ENCODE measurements at regions not wholly inside any gene's neighbourhood (a gene's known extent, or its start where the extent isn't known, plus 50 kb on each side); places are given as distances from the start of the nearest gene placed in this dataset.

DNA sequence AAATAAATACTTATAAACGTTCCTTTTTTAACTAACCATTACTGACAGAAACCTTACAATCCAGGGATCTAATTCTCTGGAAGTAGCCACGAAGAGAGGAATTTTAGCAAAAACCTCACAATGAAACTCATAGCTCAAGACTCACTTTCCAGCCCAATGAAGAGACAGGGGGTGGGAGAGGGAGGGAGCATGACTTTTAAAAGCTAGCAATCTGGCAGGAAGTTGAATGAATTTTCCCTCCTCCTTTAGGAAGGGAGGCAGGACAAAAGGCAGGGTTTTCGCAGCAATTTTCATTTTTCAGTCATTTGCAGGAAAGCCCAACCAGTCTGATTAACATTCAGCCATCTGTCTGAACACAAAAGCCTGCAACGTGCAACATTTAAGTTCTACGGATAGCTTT lies 381.5 kb upstream of the PSMD7 start:
- Histone ChIP-seq H3K79me2 (ENCODE audit: control insufficient read depth, insufficient read depth, low read length) (no peaks in the 10 kb centered on the region), H3K4me1 (ENCODE audit: control insufficient read depth, extremely low read depth, insufficient read depth, low read length) (no peaks in the 10 kb centered on the region), H2AFZ (ENCODE audit: low read length) (no peak overlapping the region), H3K36me3 (ENCODE audit: control insufficient read depth, insufficient read depth, low read length) (no peaks in the 10 kb centered on the region), H3K9me3 (ENCODE audit: control insufficient read depth, insufficient read depth, low read depth, low read length) (no peaks in the 10 kb centered on the region), H3K4me2 (ENCODE audit: extremely low read depth, insufficient read depth, low read length) (no peak overlapping the region), H3K9ac (ENCODE audit: insufficient read depth, low read length) (no peak overlapping the region), H4K20me1 (ENCODE audit: control insufficient read depth, extremely low read depth, insufficient read depth, low read length) (no peaks in the 10 kb centered on the region), H3K27me3 (ENCODE audit: control insufficient read depth, insufficient read depth, low read length) (no peaks in the 10 kb centered on the region), H3K4me3 (replicated peaks in 1 of 4; ENCODE audit: control extremely low read depth in 1 of 4, insufficient read depth in 1 of 4, low read depth in 3 of 4, low read length in 4 of 4) (no peak overlapping the region), H3K27ac (ENCODE audit: insufficient read depth, low read length) (no peak overlapping the region)
- TF ChIP-seq, protein P1, sequence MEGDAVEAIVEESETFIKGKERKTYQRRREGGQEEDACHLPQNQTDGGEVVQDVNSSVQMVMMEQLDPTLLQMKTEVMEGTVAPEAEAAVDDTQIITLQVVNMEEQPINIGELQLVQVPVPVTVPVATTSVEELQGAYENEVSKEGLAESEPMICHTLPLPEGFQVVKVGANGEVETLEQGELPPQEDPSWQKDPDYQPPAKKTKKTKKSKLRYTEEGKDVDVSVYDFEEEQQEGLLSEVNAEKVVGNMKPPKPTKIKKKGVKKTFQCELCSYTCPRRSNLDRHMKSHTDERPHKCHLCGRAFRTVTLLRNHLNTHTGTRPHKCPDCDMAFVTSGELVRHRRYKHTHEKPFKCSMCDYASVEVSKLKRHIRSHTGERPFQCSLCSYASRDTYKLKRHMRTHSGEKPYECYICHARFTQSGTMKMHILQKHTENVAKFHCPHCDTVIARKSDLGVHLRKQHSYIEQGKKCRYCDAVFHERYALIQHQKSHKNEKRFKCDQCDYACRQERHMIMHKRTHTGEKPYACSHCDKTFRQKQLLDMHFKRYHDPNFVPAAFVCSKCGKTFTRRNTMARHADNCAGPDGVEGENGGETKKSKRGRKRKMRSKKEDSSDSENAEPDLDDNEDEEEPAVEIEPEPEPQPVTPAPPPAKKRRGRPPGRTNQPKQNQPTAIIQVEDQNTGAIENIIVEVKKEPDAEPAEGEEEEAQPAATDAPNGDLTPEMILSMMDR (conservative IDR thresholded peaks at IDR 0.05 in 1 of 2, IDR thresholded peaks at IDR 0.05 in 1 of 2; ENCODE audit: low read depth in 1 of 2, low read length in 2 of 2), result no peak
- no peak for TF ChIP-seq EZH2 (IDR thresholded peaks at IDR 0.05; ENCODE audit: low read length, missing control alignments)
- no peak for DNase-seq (ENCODE audit: low read depth in 2 of 2)

DNA sequence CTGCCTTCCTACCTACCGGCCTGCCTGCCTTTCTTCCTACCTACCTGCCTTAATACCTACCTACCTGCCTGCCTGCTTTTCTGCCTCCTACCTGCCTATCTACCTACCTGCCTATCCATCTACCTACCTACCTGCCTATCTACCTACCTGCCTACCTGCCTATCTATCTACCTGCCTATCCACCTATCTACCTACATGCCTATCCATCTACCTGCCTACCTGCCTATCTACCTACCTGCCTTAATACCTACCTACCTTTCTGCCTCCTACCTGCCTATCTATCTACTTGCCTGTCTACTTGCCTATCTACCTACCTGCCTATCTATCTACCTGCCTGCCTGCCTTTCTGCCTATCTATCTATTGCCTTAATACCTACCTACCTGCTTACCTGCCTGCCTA lies 383.8 kb upstream of the PSMD7 start:
- H3K9ac ChIP-seq (ENCODE audit: insufficient read depth, low read length), result no peak overlapping the region

DNA sequence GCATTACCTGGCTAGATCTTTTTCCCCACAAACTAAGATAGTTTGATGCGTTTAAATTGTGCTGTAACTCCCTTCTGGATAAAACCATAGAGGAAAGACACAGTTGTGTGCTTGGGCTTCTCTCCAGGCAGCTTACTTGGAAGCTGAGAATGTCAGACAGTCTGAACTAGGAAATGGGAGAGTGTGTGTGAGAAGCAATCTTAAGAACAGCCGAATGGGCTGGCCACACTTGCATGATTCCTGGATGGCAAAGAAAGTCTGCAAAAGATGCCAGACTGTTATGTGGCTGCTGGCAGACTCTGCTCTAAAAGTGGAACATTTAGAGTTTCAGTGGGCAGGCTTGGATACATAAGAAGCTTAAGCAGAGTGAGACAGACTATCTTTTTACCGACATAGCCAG lies 384.3 kb upstream of the PSMD7 start:
- Histone ChIP-seq H3K36me3 (ENCODE audit: control insufficient read depth, insufficient read depth, low read length) (no peaks in the 10 kb centered on the region), H3K79me2 (ENCODE audit: control insufficient read depth, insufficient read depth, low read length) (no peaks in the 10 kb centered on the region), H3K9me3 (ENCODE audit: control insufficient read depth, insufficient read depth, low read depth, low read length) (no peaks in the 10 kb centered on the region), H3K9ac (ENCODE audit: insufficient read depth, low read length) (no peak overlapping the region), H3K27me3 (ENCODE audit: control insufficient read depth, insufficient read depth, low read length) (no peaks in the 10 kb centered on the region), H3K4me3 (replicated peaks in 1 of 4; ENCODE audit: control extremely low read depth in 1 of 4, insufficient read depth in 1 of 4, low read depth in 3 of 4, low read length in 4 of 4) (no peak overlapping the region), H2AFZ (ENCODE audit: low read length) (no peak overlapping the region), H4K20me1 (ENCODE audit: control insufficient read depth, extremely low read depth, insufficient read depth, low read length) (no peaks in the 10 kb centered on the region), H3K4me1 (ENCODE audit: control insufficient read depth, extremely low read depth, insufficient read depth, low read length) (no peaks in the 10 kb centered on the region), H3K4me2 (ENCODE audit: extremely low read depth, insufficient read depth, low read length) (no peak overlapping the region), H3K27ac (ENCODE audit: insufficient read depth, low read length) (no peak overlapping the region)
- TF ChIP-seq, protein P1 (conservative IDR thresholded peaks at IDR 0.05 in 1 of 2, IDR thresholded peaks at IDR 0.05 in 1 of 2; ENCODE audit: low read depth in 1 of 2, low read length in 2 of 2), result no peak
- TF ChIP-seq EZH2 (IDR thresholded peaks at IDR 0.05; ENCODE audit: low read length, missing control alignments), result no peak
- no peak for DNase-seq (ENCODE audit: low read depth in 2 of 2)

More for the DNA sequence above, 383.8 kb upstream of the PSMD7 start:
- TF ChIP-seq EZH2 (IDR thresholded peaks at IDR 0.05; ENCODE audit: low read length, missing control alignments), result no peak
- TF ChIP-seq, protein P1 (conservative IDR thresholded peaks at IDR 0.05 in 1 of 2, IDR thresholded peaks at IDR 0.05 in 1 of 2; ENCODE audit: low read depth in 1 of 2, low read length in 2 of 2), result no peak
- Histone ChIP-seq H3K4me3 (replicated peaks in 1 of 4; ENCODE audit: control extremely low read depth in 1 of 4, insufficient read depth in 1 of 4, low read depth in 3 of 4, low read length in 4 of 4) (no peak overlapping the region), H2AFZ (ENCODE audit: low read length) (no peak overlapping the region), H3K4me2 (ENCODE audit: extremely low read depth, insufficient read depth, low read length) (no peak overlapping the region), H3K4me1 (ENCODE audit: control insufficient read depth, extremely low read depth, insufficient read depth, low read length) (no peaks in the 10 kb centered on the region), H3K9me3 (ENCODE audit: control insufficient read depth, insufficient read depth, low read depth, low read length) (no peaks in the 10 kb centered on the region), H3K36me3 (ENCODE audit: control insufficient read depth, insufficient read depth, low read length) (no peaks in the 10 kb centered on the region), H3K79me2 (ENCODE audit: control insufficient read depth, insufficient read depth, low read length) (no peaks in the 10 kb centered on the region), H4K20me1 (ENCODE audit: control insufficient read depth, extremely low read depth, insufficient read depth, low read length) (no peaks in the 10 kb centered on the region), H3K27ac (ENCODE audit: insufficient read depth, low read length) (no peak overlapping the region), H3K27me3 (ENCODE audit: control insufficient read depth, insufficient read depth, low read length) (no peaks in the 10 kb centered on the region)
- no peak for DNase-seq (ENCODE audit: low read depth in 2 of 2)

Data from fibroblast of lung (primary cell).